GM19438 (cell line): ENCODE measurements at regions not wholly inside any gene's neighbourhood (a gene's known extent, or its start where the extent isn't known, plus 50 kb on each side); places are given as distances from the start of the nearest gene placed in this dataset.

Experiments used
- ATAC-seq: cut with Tn5 transposase; IDR thresholded peaks from one replicate; pipeline ENCODE4 v1.9.1; 2021; ENCODE audit warnings: low read depth; ENCODE audit not compliant: unreplicated experiment

DNA sequence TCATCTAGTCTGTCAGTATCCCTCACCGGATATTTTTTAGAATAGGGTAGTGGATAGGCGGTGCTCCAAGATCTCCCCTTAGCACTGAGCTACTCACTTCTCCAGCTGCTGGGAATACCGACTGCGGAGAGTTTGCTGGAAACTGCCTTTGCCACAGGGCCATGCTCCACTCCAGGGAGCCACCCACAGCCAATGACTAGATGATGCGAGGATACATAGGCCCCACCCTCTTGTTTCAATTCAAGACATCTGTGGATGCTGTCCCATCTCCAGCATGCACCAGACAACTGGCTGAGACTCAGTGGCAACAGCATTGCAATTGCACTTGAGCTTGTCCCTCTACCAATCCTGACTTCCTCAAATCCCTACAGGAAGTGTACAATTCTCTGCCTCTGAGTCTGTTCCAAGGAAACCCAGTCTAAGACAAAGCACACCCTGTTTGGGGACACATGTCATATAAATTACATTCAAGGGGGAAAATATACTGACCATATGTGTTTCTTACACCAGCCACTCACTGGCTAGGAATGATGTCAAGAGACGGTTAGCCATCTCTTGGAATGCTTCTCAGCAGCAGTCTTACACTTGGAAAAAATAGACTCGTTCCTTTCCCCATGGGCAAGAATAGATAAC, 312.6 kb upstream of the KIF2A start:
- ATAC-seq, result no peak

DNA sequence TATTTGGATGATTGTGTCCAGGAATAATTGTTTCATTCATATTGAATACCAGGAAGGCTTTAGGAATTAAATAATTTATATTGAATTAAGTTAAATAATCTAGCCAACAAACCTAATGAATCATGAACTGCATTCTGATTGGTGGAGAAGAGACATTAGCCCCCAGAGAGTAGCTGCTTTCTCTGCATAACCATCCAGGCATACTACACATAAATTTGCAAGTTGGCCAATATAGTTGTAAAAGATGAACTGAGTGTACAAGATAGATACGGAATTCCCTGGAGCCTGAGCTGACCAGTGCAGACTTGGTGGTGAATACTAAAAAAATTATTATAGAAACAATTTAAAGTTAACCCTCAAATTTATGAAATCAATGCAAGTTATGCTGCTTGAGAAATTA, 311.8 kb upstream of the KIF2A start:
- no peak for ATAC-seq

GRCh38 chr5:61995486-61995885, 310.5 kb upstream of the KIF2A start:
- no peak for ATAC-seq

DNA sequence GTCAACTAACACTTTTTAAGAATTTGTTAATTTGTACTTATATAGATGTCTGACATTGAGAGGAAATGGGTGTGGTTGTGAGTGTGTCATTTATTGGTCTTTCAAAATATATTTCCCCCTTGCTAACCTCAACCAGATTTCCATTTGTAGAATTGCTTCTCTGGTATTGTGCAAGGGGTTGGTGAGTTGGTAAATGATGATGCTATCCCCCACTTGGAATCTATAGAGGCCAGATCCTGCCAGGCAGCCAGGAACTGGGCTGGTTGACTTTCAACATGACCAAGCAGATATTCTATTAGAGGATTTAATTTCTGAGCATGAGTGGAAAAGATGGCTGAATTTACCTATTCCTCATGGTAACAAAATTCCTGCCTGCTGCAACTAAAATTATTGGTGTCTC, 306.6 kb upstream of the KIF2A start:
- ATAC-seq, result no peak

DNA sequence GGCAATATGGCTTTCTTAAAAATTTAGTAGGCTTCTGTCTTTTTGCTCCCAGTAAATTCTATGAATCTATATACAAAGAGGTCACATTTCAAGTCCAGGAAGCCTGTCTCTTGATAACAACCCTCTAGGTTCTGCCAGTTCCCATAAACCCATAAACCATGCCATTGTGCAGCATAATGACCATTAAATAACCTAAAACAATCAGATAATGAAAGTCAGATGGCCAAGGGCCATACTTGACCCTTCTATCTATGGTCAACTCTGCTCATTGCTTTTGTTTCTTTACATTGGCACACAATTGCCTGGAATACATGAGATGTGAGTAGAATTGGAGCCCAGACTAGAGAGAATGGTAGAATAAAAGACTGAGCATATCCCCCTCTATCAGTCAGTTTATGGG, 305.4 kb upstream of the KIF2A start:
- no peak for ATAC-seq

- no peak for ATAC-seq
Measured at GRCh38 chr5:62001640-62002039, 304.4 kb upstream of the KIF2A start.

DNA sequence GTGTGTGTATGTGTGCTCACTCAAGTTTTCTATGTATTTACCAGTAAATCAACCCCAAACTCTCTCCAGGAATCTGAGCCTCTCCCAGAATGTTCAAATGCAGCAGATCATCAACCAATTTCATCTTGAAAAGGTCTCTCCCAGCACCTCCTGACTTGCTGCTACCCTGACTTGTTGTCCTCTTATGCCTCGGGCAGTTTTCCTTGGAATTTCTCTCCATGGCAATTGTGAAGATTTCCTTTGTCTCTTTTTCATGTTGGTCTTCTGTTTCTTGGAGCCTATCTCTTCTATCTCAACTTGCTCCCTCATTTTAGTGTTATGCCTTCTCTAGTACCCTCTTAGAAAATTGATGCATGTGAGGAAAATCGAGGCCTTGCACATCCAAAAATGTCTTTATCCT, 303.6 kb upstream of the KIF2A start:
- ATAC-seq, result no peak

DNA sequence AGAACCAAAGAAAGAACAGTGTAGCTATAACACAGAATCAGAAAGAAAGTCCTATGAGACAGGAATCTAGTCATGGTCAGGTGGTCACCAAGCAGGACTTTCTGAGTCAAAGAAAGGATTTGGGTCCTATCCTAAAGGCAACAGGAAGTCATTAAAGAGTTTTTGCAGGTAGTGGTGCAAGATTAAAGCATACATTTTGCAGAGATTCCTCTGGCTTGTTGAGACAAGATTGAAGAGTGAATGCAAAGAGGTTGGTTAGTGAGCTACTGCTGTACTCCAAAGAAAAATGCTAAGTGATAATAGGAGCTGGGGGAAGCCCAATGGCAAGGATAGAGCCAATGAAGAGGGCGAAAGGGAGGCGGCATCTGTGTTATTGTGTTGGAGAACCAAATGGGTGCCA, 300.5 kb upstream of the KIF2A start:
- ATAC-seq, result no peak

GRCh38 chr5:62007457-62007856, 298.5 kb upstream of the KIF2A start:
- ATAC-seq, result no peak

DNA sequence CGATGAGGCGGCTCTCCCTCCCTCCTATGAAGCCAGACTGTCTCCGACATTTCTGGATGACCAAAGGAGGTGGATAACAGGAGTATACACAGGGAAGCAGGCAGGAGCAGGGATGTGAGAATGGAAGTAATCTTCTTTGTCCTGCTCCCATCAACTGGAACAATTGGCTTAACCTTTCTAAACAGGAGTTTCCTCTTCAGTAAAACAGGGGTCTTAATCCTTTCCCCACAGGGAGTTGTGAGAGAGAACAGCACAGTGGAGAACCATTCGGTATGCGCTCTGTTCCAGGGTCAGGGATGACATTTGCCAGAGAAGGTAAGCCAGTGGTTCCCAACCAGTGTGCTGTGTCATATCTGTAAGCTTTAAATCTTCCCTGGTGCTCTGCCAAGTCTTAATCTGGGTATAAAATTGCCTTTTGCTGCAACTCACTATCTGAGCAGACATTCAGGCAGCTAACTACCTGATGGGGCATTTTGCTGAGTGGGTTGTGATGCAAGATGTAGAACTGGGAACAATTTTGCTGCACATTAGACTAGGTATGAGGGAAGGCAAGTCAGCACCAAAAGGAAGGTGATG, 294.8 kb upstream of the KIF2A start:
- ATAC-seq, result no peak

DNA sequence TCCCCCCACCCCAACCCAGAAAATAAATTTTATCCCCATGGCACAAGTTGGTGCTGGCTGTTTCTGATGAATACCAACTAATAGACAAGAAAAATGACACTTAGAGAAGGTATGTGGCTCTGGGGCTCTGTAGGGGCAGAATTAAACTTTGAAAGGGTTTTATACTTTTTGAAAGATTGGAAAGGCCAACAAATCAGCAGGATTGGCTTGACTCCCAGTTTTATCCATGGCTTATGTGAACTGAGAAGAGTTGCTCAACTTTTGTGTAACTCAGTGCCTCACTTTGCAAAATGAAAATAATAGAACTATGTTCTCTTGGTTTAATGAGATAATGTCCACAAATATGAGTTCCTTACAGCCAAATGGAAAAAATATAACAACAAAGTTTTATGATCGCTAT, 288.9 kb upstream of the KIF2A start:
- no peak for ATAC-seq

DNA sequence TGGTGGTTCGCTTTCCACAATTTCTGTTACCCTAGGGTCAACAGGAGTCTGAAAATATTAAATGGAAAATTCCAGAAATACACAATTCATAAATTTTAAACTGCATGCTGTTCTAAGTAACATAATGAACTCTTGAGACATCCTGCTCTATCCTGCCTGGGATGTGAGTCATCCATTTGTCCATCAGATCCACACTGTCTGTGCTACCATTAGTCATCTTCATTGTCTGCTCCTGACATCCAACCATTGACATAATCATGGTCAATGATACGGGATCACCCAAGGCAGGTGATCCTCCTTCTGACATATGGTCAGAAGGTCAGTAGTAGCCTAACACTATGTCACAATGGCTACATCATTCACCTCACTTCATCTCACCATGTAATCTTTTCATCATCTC, 276.7 kb upstream of the KIF2A start:
- ATAC-seq, result no peak

- no peak for ATAC-seq
Measured at GRCh38 chr5:62030326-62030725, 275.7 kb upstream of the KIF2A start.

GRCh38 chr5:62038024-62038423, 268.0 kb upstream of the KIF2A start:
- ATAC-seq, result no peak

DNA sequence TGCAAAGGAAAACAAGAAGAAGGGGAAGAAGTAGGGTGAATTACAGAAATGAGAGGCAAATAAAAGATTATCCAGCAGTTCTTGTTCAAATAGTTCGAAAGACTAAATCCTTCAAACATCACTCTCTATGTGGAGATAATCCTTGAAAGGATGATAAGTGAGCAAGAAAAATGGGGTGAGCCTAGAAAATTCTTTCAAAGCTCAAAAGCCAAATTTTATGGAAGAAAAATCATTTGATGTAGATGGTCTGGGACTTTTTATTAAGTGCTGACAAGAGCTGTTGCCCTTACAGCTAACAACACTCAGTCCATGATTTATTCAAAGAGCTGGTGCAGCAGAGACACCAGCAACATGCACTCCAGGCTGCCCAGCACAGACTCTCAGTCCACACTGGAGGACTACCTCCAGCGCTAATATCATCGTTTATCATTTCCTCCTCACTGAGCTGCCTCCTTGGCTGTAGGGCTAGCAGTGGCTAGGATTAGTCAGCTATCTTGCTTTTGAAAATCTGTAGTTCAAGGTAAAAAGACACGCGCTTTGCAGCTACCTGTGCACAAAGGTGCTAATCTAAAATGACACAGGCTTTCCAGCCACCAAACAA, 264.8 kb upstream of the KIF2A start:
- no peak for ATAC-seq

- ATAC-seq, result no peak
Measured at GRCh38 chr5:62042007-62042406, 264.0 kb upstream of the KIF2A start.

GRCh38 chr5:62043289-62044280, 262.4 kb upstream of the KIF2A start:
- no peak for ATAC-seq

DNA sequence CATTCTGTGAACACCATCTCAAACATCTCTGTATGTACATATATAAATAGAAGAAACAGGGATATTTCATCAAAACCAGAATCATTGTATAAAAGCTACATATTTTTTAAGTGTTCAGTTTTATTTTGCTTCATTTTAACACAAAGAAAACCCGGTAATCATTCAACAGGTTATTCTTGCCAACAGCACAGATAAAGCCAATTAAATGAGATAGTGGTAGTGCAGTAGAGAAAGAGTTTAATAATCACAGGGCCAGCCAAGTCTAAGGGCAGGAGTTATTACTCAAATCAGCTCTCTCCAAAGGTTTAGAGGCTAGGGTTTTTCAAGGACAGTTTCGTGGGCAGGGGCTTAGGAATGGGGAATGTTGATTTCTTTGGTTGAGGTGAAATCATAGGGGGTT, 261.0 kb upstream of the KIF2A start:
- no peak for ATAC-seq

- no peak for ATAC-seq
Measured at GRCh38 chr5:62046191-62046590, 259.8 kb upstream of the KIF2A start.

GRCh38 chr5:62051747-62052146, 254.3 kb upstream of the KIF2A start:
- no peak for ATAC-seq

- no peak for ATAC-seq
Measured at GRCh38 chr5:62059960-62060359, 246.0 kb upstream of the KIF2A start.
